Vagina (tissue), 2 donors: ENCODE measurements at regions not wholly inside any gene's neighbourhood (a gene's known extent, or its start where the extent isn't known, plus 50 kb on each side); places are given as distances from the start of the nearest gene placed in this dataset.

Source experiments
- DNase-seq, 2 donors: peaks; one replicate each; pipeline ENCODE4 v3.0.0-alpha.2; 2017; ENCODE audit errors: extremely low spot score in 2 of 2
- H3K27ac ChIP-seq: fragments of 200-600 bp; sonication (generic); one replicate; pipeline ENCODE4 v1.5.1; 2019
- H3K27me3 ChIP-seq: fragments of 200-600 bp; sonication (generic); one replicate; pipeline ENCODE4 v1.5.1; 2019
- H3K36me3 ChIP-seq, 2 donors: fragments of 200-600 bp; sonication (generic); one replicate each; pipeline ENCODE4 v1.5.1; 2017 to 2019
- H3K4me1 ChIP-seq: fragments of 200-600 bp; sonication (generic); one replicate; pipeline ENCODE4 v1.5.1; 2019
- H3K4me3 ChIP-seq, 2 donors: fragments of 200-600 bp; sonication (generic); 1 replicate in 1 of 2; 2 replicates in 1 of 2; pipeline ENCODE4 v1.5.1; 2016 to 2019
- H3K9me3 ChIP-seq: fragments of 200-600 bp; sonication (generic); one replicate; pipeline ENCODE4 v1.5.1; 2019
- POLR2A ChIP-seq, 2 donors: fragments of 450-650 bp; IDR thresholded peaks; one replicate each; pipeline ENCODE4 v1.6.1; 2017; ENCODE audit warnings: antibody characterized with exemption in 2 of 2, mild to moderate bottlenecking in 2 of 2, moderate library complexity in 2 of 2
- POLR2AphosphoS5 ChIP-seq, 2 donors: sonication (generic); formaldehyde crosslinking; IDR thresholded peaks; one replicate each; pipeline ENCODE4 v1.9.0; 2017; ENCODE audit warnings: antibody characterized with exemption in 2 of 2, mild to moderate bottlenecking in 2 of 2, low read depth in 1 of 2; ENCODE audit not compliant: insufficient read depth in 1 of 2
- intact Hi-C: fragments of 100-400 bp; cut with DNase I; formaldehyde crosslinking; loops from one replicate; pipeline ENCODE4 v1.15.1; 2023
- TF ChIP-seq, protein P1 (sequence below), 3 experiments: fragments of 450-650 bp in 2 of 3; fragments of 200-600 bp in 1 of 3; sonication (generic) in 1 of 3; IDR thresholded peaks; one replicate each; pipeline ENCODE4 v1.5.1; 2017 to 2019; ENCODE audit warnings: antibody characterized with exemption in 3 of 3, mild to moderate bottlenecking in 2 of 3, moderate library complexity in 2 of 3

DNA sequence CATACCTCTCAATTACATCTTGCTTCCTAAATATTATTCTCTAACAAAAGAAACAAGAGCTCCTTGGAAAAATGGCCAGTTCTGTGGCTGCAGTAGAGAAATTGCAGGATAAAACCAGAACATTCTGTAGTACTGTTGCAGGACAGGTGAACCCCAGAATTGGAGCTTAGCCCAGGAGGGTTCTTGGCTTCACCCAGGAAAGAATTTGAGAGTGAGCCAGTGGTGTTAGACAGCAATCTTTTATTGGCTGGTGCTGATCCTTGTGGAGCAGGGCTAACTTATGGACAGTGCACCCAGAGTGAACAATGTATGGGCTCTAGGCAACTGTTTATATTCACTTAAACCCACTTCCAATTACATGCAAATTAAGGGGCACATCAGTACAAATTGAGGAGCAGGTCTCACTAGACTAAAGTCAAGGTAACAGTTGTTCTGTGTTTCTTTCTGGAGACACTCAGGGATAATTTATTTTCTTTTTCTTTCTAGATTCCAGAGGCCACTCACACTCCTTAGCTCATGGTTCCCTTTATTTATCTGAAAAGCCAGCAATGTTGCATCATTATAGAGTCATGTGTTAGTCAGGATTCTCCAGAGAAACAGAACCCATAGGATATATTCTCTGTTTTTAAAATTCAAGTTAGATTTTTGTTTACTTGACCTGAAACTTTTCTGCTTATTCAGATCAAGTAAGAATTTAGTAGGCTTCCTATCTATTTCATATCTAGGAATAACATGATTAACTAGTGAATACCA, 348.1 kb downstream of the CCDC85A start:
- H3K27ac ChIP-seq = no peak overlapping the region
- no peaks in the 10 kb centered on the region for H3K36me3 ChIP-seq
- TF ChIP-seq POLR2AphosphoS5 (IDR thresholded peaks at IDR 0.05; ENCODE audit: insufficient read depth in 1 of 2, low read depth in 1 of 2) (no peak), POLR2A (IDR thresholded peaks at IDR 0.05) (no peak)
- TF ChIP-seq, protein P1, sequence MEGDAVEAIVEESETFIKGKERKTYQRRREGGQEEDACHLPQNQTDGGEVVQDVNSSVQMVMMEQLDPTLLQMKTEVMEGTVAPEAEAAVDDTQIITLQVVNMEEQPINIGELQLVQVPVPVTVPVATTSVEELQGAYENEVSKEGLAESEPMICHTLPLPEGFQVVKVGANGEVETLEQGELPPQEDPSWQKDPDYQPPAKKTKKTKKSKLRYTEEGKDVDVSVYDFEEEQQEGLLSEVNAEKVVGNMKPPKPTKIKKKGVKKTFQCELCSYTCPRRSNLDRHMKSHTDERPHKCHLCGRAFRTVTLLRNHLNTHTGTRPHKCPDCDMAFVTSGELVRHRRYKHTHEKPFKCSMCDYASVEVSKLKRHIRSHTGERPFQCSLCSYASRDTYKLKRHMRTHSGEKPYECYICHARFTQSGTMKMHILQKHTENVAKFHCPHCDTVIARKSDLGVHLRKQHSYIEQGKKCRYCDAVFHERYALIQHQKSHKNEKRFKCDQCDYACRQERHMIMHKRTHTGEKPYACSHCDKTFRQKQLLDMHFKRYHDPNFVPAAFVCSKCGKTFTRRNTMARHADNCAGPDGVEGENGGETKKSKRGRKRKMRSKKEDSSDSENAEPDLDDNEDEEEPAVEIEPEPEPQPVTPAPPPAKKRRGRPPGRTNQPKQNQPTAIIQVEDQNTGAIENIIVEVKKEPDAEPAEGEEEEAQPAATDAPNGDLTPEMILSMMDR (IDR thresholded peaks at IDR 0.05) = no peak
- H3K27me3 ChIP-seq = no peaks in the 10 kb centered on the region
- intact Hi-C loops = no loop called here
- H3K9me3 ChIP-seq = no peaks in the 10 kb centered on the region
- H3K4me3 ChIP-seq = no peak overlapping the region
- no peak for DNase-seq
- no peaks in the 10 kb centered on the region for H3K4me1 ChIP-seq

DNA sequence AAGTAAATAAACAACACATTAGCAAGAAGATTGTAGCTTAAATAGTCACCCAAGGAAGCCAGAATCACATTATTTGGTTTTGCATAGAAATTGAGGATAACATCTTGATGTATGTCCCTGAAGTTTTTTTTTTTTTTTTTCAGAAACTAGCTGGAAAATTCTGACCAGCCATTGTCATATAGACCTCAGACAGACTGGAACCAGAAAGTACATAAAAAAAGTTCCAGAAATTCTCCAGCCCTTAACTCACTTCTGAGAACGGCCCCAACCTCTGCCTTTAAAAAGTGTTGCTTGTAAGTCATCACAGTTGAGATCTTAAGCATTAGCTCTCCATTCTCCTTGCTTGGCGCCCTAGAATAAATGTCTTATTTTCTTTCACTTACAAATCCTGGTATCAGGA, 350.5 kb downstream of the CCDC85A start:
- H3K4me3 ChIP-seq = no peak overlapping the region
- H3K36me3 ChIP-seq = no peaks in the 10 kb centered on the region
- DNase-seq = no peak
- no peak overlapping the region for H3K27ac ChIP-seq
- no peaks in the 10 kb centered on the region for H3K27me3 ChIP-seq
- intact Hi-C loops = no loop called here
- H3K9me3 ChIP-seq = no peaks in the 10 kb centered on the region
- H3K4me1 ChIP-seq = no peaks in the 10 kb centered on the region
- TF ChIP-seq POLR2AphosphoS5 (IDR thresholded peaks at IDR 0.05; ENCODE audit: insufficient read depth in 1 of 2, low read depth in 1 of 2) (no peak), POLR2A (IDR thresholded peaks at IDR 0.05) (no peak)
- TF ChIP-seq, protein P1 (IDR thresholded peaks at IDR 0.05) = no peak

DNA sequence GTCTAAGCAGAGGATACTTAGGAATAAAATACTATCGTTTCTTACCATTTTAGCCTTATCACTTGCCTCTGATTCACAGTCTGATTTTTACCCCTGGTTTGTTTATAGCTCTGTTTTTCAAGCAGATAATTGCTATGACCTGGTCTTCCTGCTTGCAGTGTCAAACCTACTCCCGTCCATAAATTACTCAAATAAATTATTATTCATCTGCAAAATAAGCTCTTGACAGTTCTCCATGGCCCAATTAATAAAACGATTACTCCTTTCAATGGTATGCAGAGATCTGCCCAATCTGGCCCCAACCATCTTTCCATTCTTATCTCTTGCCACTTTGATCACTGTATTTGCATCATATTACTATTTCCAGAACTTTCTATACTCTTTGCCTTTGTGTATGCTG, 354.0 kb downstream of the CCDC85A start:
- TF ChIP-seq POLR2A (IDR thresholded peaks at IDR 0.05) (no peak), POLR2AphosphoS5 (IDR thresholded peaks at IDR 0.05; ENCODE audit: insufficient read depth in 1 of 2, low read depth in 1 of 2) (no peak)
- TF ChIP-seq, protein P1 (IDR thresholded peaks at IDR 0.05) = no peak
- intact Hi-C loops = no loop called here
- H3K27ac ChIP-seq = no peak overlapping the region
- no peaks in the 10 kb centered on the region for H3K9me3 ChIP-seq
- no peaks in the 10 kb centered on the region for H3K27me3 ChIP-seq
- no peaks in the 10 kb centered on the region for H3K4me1 ChIP-seq
- H3K4me3 ChIP-seq = no peak overlapping the region
- DNase-seq = no peak
- no peaks in the 10 kb centered on the region for H3K36me3 ChIP-seq

DNA sequence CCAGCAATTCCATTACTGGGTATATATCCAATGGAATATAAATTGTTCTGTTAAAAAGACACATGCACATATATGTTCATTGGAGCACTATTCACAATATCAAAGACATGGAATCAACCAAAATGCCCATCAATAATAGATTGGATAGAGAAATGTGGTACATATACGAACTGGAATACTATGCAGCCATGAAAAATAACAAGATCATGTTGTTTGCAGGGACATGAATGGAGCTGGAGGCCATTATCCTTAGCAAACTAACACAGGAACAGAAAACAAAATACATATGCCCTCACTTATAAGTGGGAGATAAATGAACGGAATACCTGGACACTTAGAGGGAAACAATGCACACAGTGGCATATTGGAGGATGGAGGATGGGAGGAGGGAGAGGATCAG, 355.8 kb downstream of the CCDC85A start:
- H3K4me3 ChIP-seq = no peak overlapping the region
- intact Hi-C loops = no loop called here
- H3K9me3 ChIP-seq = no peaks in the 10 kb centered on the region
- DNase-seq = no peak
- no peaks in the 10 kb centered on the region for H3K27me3 ChIP-seq
- TF ChIP-seq POLR2AphosphoS5 (IDR thresholded peaks at IDR 0.05; ENCODE audit: insufficient read depth in 1 of 2, low read depth in 1 of 2) = no peak
- TF ChIP-seq, protein P1 (IDR thresholded peaks at IDR 0.05) = no peak
- TF ChIP-seq POLR2A (IDR thresholded peaks at IDR 0.05) = no peak
- no peak overlapping the region for H3K27ac ChIP-seq
- no peaks in the 10 kb centered on the region for H3K36me3 ChIP-seq
- no peaks in the 10 kb centered on the region for H3K4me1 ChIP-seq

DNA sequence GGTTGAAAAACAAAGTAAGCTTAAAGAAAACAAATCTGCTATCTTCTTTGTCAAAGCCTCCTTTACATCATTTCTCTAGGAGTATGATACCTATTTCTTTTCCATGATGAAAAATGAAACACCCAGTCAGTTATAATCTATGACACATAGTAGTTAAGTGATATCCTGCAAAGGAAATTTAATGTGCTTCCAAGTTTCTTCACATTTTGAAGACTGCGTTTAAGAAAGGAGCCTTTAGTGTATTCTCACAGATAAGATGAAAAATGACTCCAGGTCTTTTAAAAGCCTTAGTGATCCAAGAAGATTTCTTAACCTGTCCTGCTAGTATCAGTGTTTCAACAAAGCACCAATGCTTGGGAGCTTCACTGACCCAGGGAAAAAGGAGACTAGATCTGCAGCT, 356.7 kb downstream of the CCDC85A start:
- no peaks in the 10 kb centered on the region for H3K4me1 ChIP-seq
- no peak for TF ChIP-seq POLR2A (IDR thresholded peaks at IDR 0.05)
- TF ChIP-seq, protein P1 (IDR thresholded peaks at IDR 0.05) = no peak
- TF ChIP-seq POLR2AphosphoS5 (IDR thresholded peaks at IDR 0.05; ENCODE audit: insufficient read depth in 1 of 2, low read depth in 1 of 2) = no peak
- DNase-seq = no peak
- no peaks in the 10 kb centered on the region for H3K9me3 ChIP-seq
- no peak overlapping the region for H3K4me3 ChIP-seq
- no peaks in the 10 kb centered on the region for H3K27me3 ChIP-seq
- H3K27ac ChIP-seq = no peak overlapping the region
- intact Hi-C loops = no loop called here
- no peaks in the 10 kb centered on the region for H3K36me3 ChIP-seq
